HFFc6 (cell line): ENCODE measurements at regions not wholly inside any gene's neighbourhood (a gene's known extent, or its start where the extent isn't known, plus 50 kb on each side); places are given as distances from the start of the nearest gene placed in this dataset.

Source experiments
- DNase-seq: peaks from one replicate; pipeline ENCODE4 v3.0.0-alpha.2; 2018
- H3K27ac Mint-ChIP-seq: 2 replicates; pipeline ENCODE4 v1.8.0; 2020; ENCODE audit warnings: mild to moderate bottlenecking, mixed read lengths
- H3K27me3 Mint-ChIP-seq: 2 replicates; pipeline ENCODE4 v1.8.0; 2021; ENCODE audit warnings: mild to moderate bottlenecking, moderate library complexity, mixed read lengths; ENCODE audit not compliant: insufficient read depth
- H3K36me3 Mint-ChIP-seq: 2 replicates; pipeline ENCODE4 v1.8.0; 2021; ENCODE audit warnings: low read depth, mixed read lengths
- H3K4me1 Mint-ChIP-seq: 2 replicates; pipeline ENCODE4 v1.8.0; 2020; ENCODE audit warnings: low read depth, mixed read lengths
- H3K4me3 Mint-ChIP-seq: 2 replicates; pipeline ENCODE4 v1.8.0; 2020; ENCODE audit warnings: mild to moderate bottlenecking, moderate library complexity, mixed read lengths
- H3K9me3 Mint-ChIP-seq: 2 replicates; pipeline ENCODE4 v1.8.0; 2020; ENCODE audit warnings: mild to moderate bottlenecking, mixed read lengths
- TF ChIP-seq, protein P1 (sequence below): fragments of 200-600 bp; sonication (generic); IDR thresholded peaks from 2 replicates; pipeline ENCODE4 v1.5.0; 2021; ENCODE audit warnings: antibody characterized with exemption, mild to moderate bottlenecking

DNA sequence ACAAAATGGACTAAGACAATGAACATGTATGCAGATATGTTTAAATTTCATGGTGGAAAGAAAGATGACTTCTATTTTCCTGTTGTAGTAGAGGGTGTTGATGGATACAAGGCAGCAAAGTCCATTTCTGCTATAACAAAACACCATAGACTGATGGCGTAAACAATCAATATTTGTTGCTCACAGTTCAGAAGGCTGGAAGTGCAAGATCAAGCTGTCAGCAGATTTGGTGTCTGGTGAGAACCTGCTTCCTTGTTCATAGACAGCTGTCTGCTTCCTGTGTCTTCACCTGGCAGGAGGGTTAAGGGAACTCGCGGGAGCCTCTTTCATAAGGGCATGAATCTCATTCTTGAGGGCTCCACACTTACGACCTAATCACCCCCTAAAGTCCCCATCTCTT lies 83.0 kb upstream of the ELOVL5 start:
- H3K27me3 Mint-ChIP-seq, result peaks cover 12% of the 10 kb centered on the region; the same call in 1 of the 2 replicates
- H3K4me1 Mint-ChIP-seq, result peaks cover 3% of the 10 kb centered on the region
- H3K27ac Mint-ChIP-seq, result no peak overlapping the region
- H3K4me3 Mint-ChIP-seq, result no peak overlapping the region
- DNase-seq, result no peak
- no peaks in the 10 kb centered on the region for H3K9me3 Mint-ChIP-seq
- TF ChIP-seq, protein P1, sequence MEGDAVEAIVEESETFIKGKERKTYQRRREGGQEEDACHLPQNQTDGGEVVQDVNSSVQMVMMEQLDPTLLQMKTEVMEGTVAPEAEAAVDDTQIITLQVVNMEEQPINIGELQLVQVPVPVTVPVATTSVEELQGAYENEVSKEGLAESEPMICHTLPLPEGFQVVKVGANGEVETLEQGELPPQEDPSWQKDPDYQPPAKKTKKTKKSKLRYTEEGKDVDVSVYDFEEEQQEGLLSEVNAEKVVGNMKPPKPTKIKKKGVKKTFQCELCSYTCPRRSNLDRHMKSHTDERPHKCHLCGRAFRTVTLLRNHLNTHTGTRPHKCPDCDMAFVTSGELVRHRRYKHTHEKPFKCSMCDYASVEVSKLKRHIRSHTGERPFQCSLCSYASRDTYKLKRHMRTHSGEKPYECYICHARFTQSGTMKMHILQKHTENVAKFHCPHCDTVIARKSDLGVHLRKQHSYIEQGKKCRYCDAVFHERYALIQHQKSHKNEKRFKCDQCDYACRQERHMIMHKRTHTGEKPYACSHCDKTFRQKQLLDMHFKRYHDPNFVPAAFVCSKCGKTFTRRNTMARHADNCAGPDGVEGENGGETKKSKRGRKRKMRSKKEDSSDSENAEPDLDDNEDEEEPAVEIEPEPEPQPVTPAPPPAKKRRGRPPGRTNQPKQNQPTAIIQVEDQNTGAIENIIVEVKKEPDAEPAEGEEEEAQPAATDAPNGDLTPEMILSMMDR, result no peak
- no peaks in the 10 kb centered on the region for H3K36me3 Mint-ChIP-seq

DNA sequence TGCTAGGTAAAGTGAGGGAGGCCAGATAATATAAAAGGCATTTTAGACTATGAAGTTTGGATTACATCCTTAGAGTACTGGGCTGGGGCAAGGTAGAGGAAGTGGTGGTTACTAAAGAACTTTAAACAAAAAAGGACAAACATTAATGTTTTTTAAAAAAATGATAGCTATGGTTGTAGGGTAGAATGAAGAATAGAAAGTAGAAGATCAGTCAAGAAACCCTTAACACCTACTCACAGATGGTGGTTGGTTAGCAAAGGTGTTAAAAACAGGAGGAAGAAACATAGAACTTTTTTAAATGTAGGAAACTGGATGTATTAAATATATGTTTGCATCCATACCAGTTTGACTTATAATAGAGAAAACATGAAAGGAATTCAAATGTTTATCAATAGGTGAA lies 80.7 kb upstream of the ELOVL5 start:
- no peak overlapping the region for H3K27ac Mint-ChIP-seq
- H3K36me3 Mint-ChIP-seq, result no peaks in the 10 kb centered on the region
- no peak overlapping the region for H3K4me3 Mint-ChIP-seq
- peaks cover 9% of the 10 kb centered on the region; the same call in 1 of the 2 replicates for H3K27me3 Mint-ChIP-seq
- DNase-seq, result no peak
- TF ChIP-seq, protein P1, result no peak
- H3K9me3 Mint-ChIP-seq, result no peaks in the 10 kb centered on the region
- H3K4me1 Mint-ChIP-seq, result no peaks in the 10 kb centered on the region

DNA sequence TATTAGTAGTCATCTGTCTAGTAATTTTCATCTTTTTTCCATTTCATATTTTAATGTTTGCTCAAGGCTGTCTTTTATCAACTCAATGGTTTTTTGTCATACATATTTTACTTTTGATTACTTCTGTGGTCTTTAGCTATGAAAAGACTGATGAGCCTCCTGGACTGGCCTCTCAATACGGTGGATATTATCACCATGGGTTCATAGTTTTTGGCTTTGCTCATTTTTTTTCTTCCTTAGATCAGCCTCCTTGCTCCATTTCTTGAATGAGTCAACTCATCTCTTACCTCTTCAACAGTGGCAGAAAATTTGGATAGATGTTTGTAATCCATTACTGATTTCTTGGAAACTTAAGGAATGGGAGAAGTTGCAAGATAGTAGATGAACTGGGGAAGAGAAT lies 80.1 kb upstream of the ELOVL5 start:
- H3K27ac Mint-ChIP-seq, result no peak overlapping the region
- peaks cover 9% of the 10 kb centered on the region; the same call in 1 of the 2 replicates for H3K27me3 Mint-ChIP-seq
- no peaks in the 10 kb centered on the region for H3K4me1 Mint-ChIP-seq
- no peaks in the 10 kb centered on the region for H3K9me3 Mint-ChIP-seq
- no peaks in the 10 kb centered on the region for H3K36me3 Mint-ChIP-seq
- H3K4me3 Mint-ChIP-seq, result no peak overlapping the region
- TF ChIP-seq, protein P1, result no peak
- DNase-seq, result no peak

DNA sequence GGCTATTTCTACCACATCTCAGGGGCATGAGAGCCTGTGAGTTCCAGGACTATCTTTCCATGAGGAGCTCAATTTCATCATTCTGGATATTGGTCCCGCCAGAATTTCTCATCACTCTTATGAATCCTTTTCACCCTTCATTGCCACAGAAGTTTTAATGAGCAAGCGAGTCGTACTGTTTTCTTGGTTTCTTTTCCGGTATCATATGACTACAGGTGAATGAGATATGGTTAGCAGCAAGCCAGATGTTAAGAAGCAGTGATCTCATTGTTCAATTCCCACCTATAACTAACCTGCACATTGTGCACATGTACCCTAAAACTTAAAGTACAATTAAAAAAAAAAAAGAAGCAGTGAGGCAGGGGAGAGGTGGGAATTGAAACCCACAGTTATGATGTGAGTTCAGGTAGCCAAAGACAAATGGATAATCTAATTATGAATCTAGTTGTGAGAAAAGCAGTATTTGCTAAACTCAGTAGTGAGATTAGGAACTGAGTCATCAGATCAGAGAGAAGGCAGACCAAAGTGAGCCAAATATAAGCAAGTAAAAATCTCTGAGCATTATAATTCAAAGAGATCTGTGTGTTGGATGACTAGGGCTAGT lies 78.0 kb upstream of the ELOVL5 start:
- no peak overlapping the region for H3K4me3 Mint-ChIP-seq

DNA sequence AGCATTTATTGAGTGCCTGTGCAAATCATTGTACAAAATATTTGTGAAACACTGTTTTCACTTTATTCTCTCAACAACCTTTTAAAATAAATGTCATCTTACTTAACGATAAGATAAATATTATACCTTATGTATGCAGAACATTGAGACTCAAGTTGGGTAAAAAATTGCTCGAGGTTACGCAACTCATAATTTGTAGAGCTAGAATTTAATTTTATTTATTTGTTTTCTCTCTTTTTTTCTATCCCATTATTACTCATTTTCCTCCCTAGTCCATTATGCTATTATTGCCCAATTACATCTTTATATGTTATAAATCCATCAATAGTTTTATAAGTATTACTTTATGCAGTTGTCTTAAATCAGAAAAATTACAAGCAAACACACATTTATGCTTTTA lies 77.4 kb upstream of the ELOVL5 start:
- DNase-seq, result no peak
- no peaks in the 10 kb centered on the region for H3K36me3 Mint-ChIP-seq
- no peak overlapping the region for H3K4me3 Mint-ChIP-seq
- TF ChIP-seq, protein P1, result no peak
- H3K27ac Mint-ChIP-seq, result no peak overlapping the region
- H3K4me1 Mint-ChIP-seq, result no peaks in the 10 kb centered on the region
- H3K9me3 Mint-ChIP-seq, result no peaks in the 10 kb centered on the region
- H3K27me3 Mint-ChIP-seq, result peaks cover 14% of the 10 kb centered on the region

More for the DNA sequence above, 78.0 kb upstream of the ELOVL5 start:
- no peaks in the 10 kb centered on the region for H3K36me3 Mint-ChIP-seq
- H3K27me3 Mint-ChIP-seq, result peaks cover 14% of the 10 kb centered on the region
- H3K9me3 Mint-ChIP-seq, result no peaks in the 10 kb centered on the region
- DNase-seq, result no peak
- TF ChIP-seq, protein P1, result no peak
- H3K27ac Mint-ChIP-seq, result no peak overlapping the region
- H3K4me1 Mint-ChIP-seq, result no peaks in the 10 kb centered on the region
